HepG2 (cell line): ENCODE measurements at regions not wholly inside any gene's neighbourhood (a gene's known extent, or its start where the extent isn't known, plus 50 kb on each side); places are given as distances from the start of the nearest gene placed in this dataset.

Experiments
- ARNT2 ChIP-seq: sonication (generic); formaldehyde crosslinking; IDR thresholded peaks from 2 replicates; pipeline ENCODE4 v1.8.0; 2022; ENCODE audit warnings: mild to moderate bottlenecking, low read depth, missing genetic modification reagents, moderate library complexity
- ATAD3A ChIP-seq: sonication (generic); formaldehyde crosslinking; IDR thresholded peaks from 2 replicates; pipeline ENCODE4 v1.4.0; 2020; ENCODE audit warnings: missing genetic modification reagents
- BCL6 ChIP-seq: IDR thresholded peaks from 2 replicates; pipeline ENCODE4 v1.6.1; 2016; ENCODE audit warnings: missing genetic modification reagents, missing compliant biosample characterization
- CBX5 ChIP-seq: sonication (generic); formaldehyde crosslinking; IDR thresholded peaks from 2 replicates; pipeline ENCODE4 v1.4.0; 2020; ENCODE audit warnings: missing genetic modification reagents, borderline replicate concordance
- CCAR2 ChIP-seq: fragments of 200-400 bp; formaldehyde crosslinking; optimal IDR thresholded peaks from 2 replicates; pipeline ENCODE3; 2018; ENCODE audit warnings: low read depth, mild to moderate bottlenecking, low read length, moderate library complexity
- CHD2 ChIP-seq: IDR thresholded peaks from 2 replicates; pipeline ENCODE4 v1.6.1; 2011; ENCODE audit warnings: low read depth, low read length, improper control_type of control experiment
- DNMT3B ChIP-seq: conservative IDR thresholded peaks from 2 replicates; pipeline ENCODE4 v1.6.1; 2016; ENCODE audit warnings: missing biosample characterization, control low read depth
- ETV5 ChIP-seq: IDR thresholded peaks from 2 replicates; pipeline ENCODE4 v1.6.1; 2018; ENCODE audit warnings: missing biosample characterization, missing genetic modification reagents, inconsistent platforms, borderline replicate concordance
- HNRNPH1 ChIP-seq: fragments of 200-400 bp; formaldehyde crosslinking; optimal IDR thresholded peaks from 2 replicates; pipeline ENCODE3; 2017; ENCODE audit warnings: mild to moderate bottlenecking, low read depth, low read length
- HOXA3 ChIP-seq: sonication (generic); formaldehyde crosslinking; IDR thresholded peaks from 2 replicates; pipeline ENCODE4 v1.5.0; 2020; ENCODE audit warnings: missing genetic modification reagents
- IKZF1 ChIP-seq: fragments of 450-650 bp; IDR thresholded peaks from 2 replicates; pipeline ENCODE4 v1.7.1; 2016
- JDP2 ChIP-seq: sonication (generic); formaldehyde crosslinking; IDR thresholded peaks from 2 replicates; pipeline ENCODE4 v1.8.1; 2022; ENCODE audit warnings: missing genetic modification reagents, borderline replicate concordance
- REPIN1 ChIP-seq: sonication (generic); formaldehyde crosslinking; IDR thresholded peaks from 2 replicates; pipeline ENCODE4 v1.8.0; 2022; ENCODE audit warnings: missing genetic modification reagents, low read depth, mild to moderate bottlenecking, borderline replicate concordance
- SALL2 ChIP-seq: sonication (generic); formaldehyde crosslinking; IDR thresholded peaks from 2 replicates; pipeline ENCODE4 v1.8.1; 2023; ENCODE audit warnings: mild to moderate bottlenecking, missing genetic modification reagents, inconsistent platforms
- TBP ChIP-seq: sonication (generic); formaldehyde crosslinking; IDR thresholded peaks from 2 replicates; pipeline ENCODE4 v1.5.0; 2020; ENCODE audit warnings: missing genetic modification reagents
- TCF7 ChIP-seq: sonication (generic); IDR thresholded peaks from 2 replicates; pipeline ENCODE4 v1.6.1; 2016; ENCODE audit warnings: antibody characterized with exemption, low read depth
- TGIF2 ChIP-seq: IDR thresholded peaks from 2 replicates; pipeline ENCODE4 v1.6.1; 2016; ENCODE audit warnings: control low read depth, missing compliant biosample characterization
- ZFX ChIP-seq: sonication (generic); formaldehyde crosslinking; IDR thresholded peaks from 2 replicates; pipeline ENCODE4 v1.4.0; 2020; ENCODE audit warnings: mild to moderate bottlenecking, low read depth, missing genetic modification reagents, moderate library complexity
- ZNF235 ChIP-seq: sonication (generic); formaldehyde crosslinking; IDR thresholded peaks from 2 replicates; pipeline ENCODE4 v1.8.1; 2023; ENCODE audit warnings: mild to moderate bottlenecking, missing genetic modification reagents, borderline replicate concordance
- ZNF562 ChIP-seq: sonication (generic); formaldehyde crosslinking; IDR thresholded peaks from 2 replicates; pipeline ENCODE4 v1.8.0; 2022; ENCODE audit warnings: missing genetic modification reagents, borderline replicate concordance
- ZNF607 ChIP-seq: sonication (generic); formaldehyde crosslinking; IDR thresholded peaks from 2 replicates; pipeline ENCODE4 v1.5.1; 2020; ENCODE audit warnings: missing genetic modification reagents, mild to moderate bottlenecking, borderline replicate concordance
- ZNF720 ChIP-seq: sonication (generic); formaldehyde crosslinking; IDR thresholded peaks from 2 replicates; pipeline ENCODE4 v1.4.0; 2020; ENCODE audit warnings: missing genetic modification reagents
- ZNF790 ChIP-seq: sonication (generic); formaldehyde crosslinking; IDR thresholded peaks from 2 replicates; pipeline ENCODE4 v1.8.0; 2022; ENCODE audit warnings: missing genetic modification reagents, mild to moderate bottlenecking, borderline replicate concordance
- TF ChIP-seq, protein P1 (sequence below): sonication (generic); formaldehyde crosslinking; IDR thresholded peaks from 2 replicates; pipeline ENCODE4 v1.4.0; 2020; ENCODE audit warnings: missing genetic modification reagents
- TF ChIP-seq, protein P2 (sequence below): sonication (generic); formaldehyde crosslinking; IDR thresholded peaks from 2 replicates; pipeline ENCODE4 v1.4.0; 2020; ENCODE audit warnings: missing genetic modification reagents, borderline replicate concordance
- TF ChIP-seq, protein P3 (sequence below): sonication (generic); formaldehyde crosslinking; IDR thresholded peaks from 2 replicates; pipeline ENCODE4 v1.4.0; 2020; ENCODE audit warnings: low read depth, mild to moderate bottlenecking, missing genetic modification reagents

DNA sequence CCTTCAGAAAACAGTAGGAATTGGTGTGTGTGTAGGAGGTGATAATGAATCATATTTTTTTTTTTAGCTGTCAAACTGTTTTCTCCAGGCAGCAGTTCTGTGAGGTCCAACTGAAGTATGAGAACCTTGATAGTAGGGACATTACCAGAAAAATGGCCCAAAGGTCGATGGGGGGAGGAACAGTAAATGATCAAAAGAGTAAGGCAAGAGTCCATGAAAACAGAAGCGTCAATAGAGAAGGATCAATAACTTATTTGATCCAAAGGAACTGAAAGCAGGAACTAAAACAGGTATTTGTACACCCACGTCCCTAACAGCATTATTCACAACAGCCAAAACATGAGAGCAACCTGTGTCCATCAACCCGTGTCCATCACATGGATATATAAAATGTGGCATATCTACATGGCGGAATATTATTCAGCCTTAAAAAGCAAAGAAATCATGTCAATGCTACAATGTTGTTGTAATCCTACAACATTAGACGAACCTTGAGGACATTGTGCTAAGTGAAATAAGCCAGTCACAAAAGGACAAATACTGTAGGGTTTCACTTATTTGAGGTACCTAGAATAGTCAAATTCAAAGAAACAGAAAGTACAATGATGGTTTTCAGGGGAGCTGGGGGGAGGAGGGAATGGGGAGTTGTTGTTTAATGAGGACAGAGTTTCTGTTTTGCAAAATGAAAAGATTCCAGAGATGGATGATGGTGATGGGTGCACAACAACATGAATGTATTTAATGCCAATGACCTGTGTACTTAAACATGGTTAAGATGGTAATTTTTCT, 214.0 kb upstream of the KLF14 start (continued):
- no peak for TF ChIP-seq TBP (CRISPR knock-in tag)
- 0 out of 2 replicates have a peak, but pooled peaks have one; percentile 16 for TF ChIP-seq BCL6 (CRISPR knock-in tag)
- TF ChIP-seq CBX5: no peak
- no peak for TF ChIP-seq HNRNPH1
- TF ChIP-seq ZNF607: no peak
- TF ChIP-seq ATAD3A (CRISPR knock-in tag): no peak
- TF ChIP-seq IKZF1: no peak
- TF ChIP-seq SALL2: no peak
- TF ChIP-seq ZFX (CRISPR knock-in tag): no peak
- TF ChIP-seq, protein P1, sequence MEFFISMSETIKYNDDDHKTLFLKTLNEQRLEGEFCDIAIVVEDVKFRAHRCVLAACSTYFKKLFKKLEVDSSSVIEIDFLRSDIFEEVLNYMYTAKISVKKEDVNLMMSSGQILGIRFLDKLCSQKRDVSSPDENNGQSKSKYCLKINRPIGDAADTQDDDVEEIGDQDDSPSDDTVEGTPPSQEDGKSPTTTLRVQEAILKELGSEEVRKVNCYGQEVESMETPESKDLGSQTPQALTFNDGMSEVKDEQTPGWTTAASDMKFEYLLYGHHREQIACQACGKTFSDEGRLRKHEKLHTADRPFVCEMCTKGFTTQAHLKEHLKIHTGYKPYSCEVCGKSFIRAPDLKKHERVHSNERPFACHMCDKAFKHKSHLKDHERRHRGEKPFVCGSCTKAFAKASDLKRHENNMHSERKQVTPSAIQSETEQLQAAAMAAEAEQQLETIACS (CRISPR knock-in tag): no peak
- peak; percentile 14; the same call in 1 of the 2 replicates for TF ChIP-seq HOXA3 (CRISPR knock-in tag)
- TF ChIP-seq, protein P2, sequence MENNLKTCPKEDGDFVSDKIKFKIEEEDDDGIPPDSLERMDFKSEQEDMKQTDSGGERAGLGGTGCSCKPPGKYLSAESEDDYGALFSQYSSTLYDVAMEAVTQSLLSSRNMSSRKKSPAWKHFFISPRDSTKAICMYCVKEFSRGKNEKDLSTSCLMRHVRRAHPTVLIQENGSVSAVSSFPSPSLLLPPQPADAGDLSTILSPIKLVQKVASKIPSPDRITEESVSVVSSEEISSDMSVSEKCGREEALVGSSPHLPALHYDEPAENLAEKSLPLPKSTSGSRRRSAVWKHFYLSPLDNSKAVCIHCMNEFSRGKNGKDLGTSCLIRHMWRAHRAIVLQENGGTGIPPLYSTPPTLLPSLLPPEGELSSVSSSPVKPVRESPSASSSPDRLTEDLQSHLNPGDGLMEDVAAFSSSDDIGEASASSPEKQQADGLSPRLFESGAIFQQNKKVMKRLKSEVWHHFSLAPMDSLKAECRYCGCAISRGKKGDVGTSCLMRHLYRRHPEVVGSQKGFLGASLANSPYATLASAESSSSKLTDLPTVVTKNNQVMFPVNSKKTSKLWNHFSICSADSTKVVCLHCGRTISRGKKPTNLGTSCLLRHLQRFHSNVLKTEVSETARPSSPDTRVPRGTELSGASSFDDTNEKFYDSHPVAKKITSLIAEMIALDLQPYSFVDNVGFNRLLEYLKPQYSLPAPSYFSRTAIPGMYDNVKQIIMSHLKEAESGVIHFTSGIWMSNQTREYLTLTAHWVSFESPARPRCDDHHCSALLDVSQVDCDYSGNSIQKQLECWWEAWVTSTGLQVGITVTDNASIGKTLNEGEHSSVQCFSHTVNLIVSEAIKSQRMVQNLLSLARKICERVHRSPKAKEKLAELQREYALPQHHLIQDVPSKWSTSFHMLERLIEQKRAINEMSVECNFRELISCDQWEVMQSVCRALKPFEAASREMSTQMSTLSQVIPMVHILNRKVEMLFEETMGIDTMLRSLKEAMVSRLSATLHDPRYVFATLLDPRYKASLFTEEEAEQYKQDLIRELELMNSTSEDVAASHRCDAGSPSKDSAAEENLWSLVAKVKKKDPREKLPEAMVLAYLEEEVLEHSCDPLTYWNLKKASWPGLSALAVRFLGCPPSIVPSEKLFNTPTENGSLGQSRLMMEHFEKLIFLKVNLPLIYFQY (CRISPR knock-in tag): peak; percentile 44; the same call in 1 of the 2 replicates
- TF ChIP-seq JDP2 (CRISPR knock-in tag): no peak
- no peak for TF ChIP-seq ZNF562
- peak; percentile 73 for TF ChIP-seq TCF7
- TF ChIP-seq TGIF2 (CRISPR knock-in tag): no peak
- TF ChIP-seq CCAR2: no peak
- no peak for TF ChIP-seq ZNF235
- no peak for TF ChIP-seq ZNF790 (CRISPR knock-in tag)
- TF ChIP-seq, protein P3, sequence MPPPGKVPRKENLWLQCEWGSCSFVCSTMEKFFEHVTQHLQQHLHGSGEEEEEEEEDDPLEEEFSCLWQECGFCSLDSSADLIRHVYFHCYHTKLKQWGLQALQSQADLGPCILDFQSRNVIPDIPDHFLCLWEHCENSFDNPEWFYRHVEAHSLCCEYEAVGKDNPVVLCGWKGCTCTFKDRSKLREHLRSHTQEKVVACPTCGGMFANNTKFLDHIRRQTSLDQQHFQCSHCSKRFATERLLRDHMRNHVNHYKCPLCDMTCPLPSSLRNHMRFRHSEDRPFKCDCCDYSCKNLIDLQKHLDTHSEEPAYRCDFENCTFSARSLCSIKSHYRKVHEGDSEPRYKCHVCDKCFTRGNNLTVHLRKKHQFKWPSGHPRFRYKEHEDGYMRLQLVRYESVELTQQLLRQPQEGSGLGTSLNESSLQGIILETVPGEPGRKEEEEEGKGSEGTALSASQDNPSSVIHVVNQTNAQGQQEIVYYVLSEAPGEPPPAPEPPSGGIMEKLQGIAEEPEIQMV (CRISPR knock-in tag): no peak
- TF ChIP-seq DNMT3B (CRISPR knock-in tag): no peak
- no peak for TF ChIP-seq ZNF720 (CRISPR knock-in tag)
- peak; percentile 31; the same call in 1 of the 2 replicates for TF ChIP-seq REPIN1
- no peak for TF ChIP-seq CHD2
- TF ChIP-seq ARNT2 (CRISPR knock-in tag): no peak
- TF ChIP-seq ETV5: peak; percentile 39; the same call in 1 of the 2 replicates
